ENCODE measurements at regions not wholly inside any gene's neighbourhood (a gene's known extent, or its start where the extent isn't known, plus 50 kb on each side); places are given as distances from the start of the nearest gene placed in this dataset.

DNA sequence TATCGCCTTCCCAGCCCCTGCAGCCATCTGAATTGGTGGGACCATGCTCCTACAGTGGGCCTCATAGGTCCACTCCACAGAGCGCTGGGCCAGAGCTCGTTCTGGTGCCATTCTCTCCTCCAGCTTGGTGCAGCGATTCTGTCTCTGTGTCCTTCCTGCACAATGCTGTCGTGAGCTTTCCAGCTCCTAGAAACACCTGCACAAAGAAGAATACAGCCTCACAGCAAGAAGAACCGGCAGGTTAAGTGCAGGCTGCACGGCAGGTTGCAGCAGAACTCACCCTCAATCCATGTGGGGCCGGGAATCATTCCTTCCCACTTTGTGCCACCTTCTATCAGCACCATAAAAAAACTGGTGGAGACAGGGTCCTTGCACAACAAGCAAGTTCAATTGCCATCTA, 101.2 kb upstream of the ENPP6 start:
- H3K4me3 ChIP-seq (ENCODE audit: low read length in 2 of 2) = no peak overlapping the region
- H3K27ac ChIP-seq (ENCODE audit: low read length) = no peak overlapping the region
- no peaks in the 10 kb centered on the region for H3K36me3 ChIP-seq (ENCODE audit: control insufficient read depth in 2 of 2, insufficient read depth in 2 of 2, low read length in 2 of 2)
- H3K9ac ChIP-seq (ENCODE audit: low read length in 2 of 2) = no peak overlapping the region
- H3K27me3 ChIP-seq (ENCODE audit: control insufficient read depth in 1 of 2, insufficient read depth in 2 of 2, low read length in 2 of 2) = no peaks in the 10 kb centered on the region
- peaks cover 4% of the 10 kb centered on the region for H3K4me1 ChIP-seq (ENCODE audit: control insufficient read depth, insufficient read depth, low read length)
- no peaks in the 10 kb centered on the region for H3K9me3 ChIP-seq (ENCODE audit: control insufficient read depth in 2 of 2, low read length in 2 of 2)

DNA sequence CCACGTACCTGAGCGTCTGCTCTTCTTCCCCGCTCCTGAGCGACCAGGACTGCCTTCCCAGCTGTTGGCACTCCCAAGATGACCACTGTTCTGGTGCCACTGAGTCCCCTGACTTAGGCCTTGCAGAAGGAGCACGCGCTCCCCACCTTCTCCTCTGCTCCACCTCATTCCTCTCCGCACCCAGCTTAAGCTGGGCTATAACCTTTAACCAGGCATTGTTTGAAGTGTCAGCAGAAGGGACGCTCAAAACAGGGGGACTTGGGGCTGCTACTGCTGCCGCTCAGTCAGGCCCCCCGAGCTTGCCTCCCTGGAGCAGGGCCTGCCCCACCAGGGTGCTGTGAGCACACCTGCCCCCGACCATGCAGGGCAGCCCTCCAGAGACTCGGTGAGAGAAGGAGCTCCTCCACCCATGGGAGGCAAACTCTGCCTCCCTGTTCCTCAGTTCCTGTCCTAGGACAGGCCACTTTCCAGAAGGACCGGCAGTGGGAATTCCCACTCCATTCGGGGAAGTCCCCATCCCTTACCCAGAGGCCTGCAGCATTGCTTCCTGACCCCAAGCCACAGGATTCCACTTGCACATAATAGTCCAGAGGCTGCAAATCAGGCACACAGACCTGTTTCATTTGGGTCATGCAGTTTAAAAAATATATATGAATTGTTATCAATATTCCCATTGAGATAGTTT, 99.7 kb upstream of the ENPP6 start:
- H3K9me3 ChIP-seq (ENCODE audit: control insufficient read depth in 2 of 2, low read length in 2 of 2) = no peaks in the 10 kb centered on the region
- no peaks in the 10 kb centered on the region for H3K27me3 ChIP-seq (ENCODE audit: control insufficient read depth in 1 of 2, insufficient read depth in 2 of 2, low read length in 2 of 2)
- H3K9ac ChIP-seq (ENCODE audit: low read length in 2 of 2) = no peak overlapping the region
- H3K4me3 ChIP-seq (ENCODE audit: low read length in 2 of 2) = no peak overlapping the region
- H3K36me3 ChIP-seq (ENCODE audit: control insufficient read depth in 2 of 2, insufficient read depth in 2 of 2, low read length in 2 of 2) = no peaks in the 10 kb centered on the region
- H3K27ac ChIP-seq (ENCODE audit: low read length) = no peak overlapping the region
- H3K4me1 ChIP-seq (ENCODE audit: control insufficient read depth, insufficient read depth, low read length) = peaks cover 4% of the 10 kb centered on the region

DNA sequence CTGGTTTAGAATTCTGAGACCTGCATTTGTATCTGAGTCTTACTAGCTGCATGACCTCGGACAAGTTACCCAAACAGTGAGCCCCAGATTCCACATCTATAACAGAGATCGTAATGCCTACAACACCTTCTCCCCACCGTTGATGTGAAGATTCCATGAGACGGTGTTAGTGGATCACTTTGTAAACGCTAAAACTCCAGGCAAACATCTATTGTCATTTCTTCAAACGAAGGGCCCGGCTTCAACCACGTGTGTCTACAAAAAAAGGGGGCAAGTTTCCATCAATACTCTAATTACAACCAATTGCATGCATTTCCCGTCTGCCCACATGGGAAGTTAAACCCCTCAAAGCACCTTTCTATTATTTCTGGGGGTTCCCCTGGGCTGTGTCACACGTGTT, 99.1 kb upstream of the ENPP6 start:
- Histone ChIP-seq H3K27ac (ENCODE audit: low read length) (no peak overlapping the region), H3K36me3 (ENCODE audit: control insufficient read depth in 2 of 2, insufficient read depth in 2 of 2, low read length in 2 of 2) (no peaks in the 10 kb centered on the region)

DNA sequence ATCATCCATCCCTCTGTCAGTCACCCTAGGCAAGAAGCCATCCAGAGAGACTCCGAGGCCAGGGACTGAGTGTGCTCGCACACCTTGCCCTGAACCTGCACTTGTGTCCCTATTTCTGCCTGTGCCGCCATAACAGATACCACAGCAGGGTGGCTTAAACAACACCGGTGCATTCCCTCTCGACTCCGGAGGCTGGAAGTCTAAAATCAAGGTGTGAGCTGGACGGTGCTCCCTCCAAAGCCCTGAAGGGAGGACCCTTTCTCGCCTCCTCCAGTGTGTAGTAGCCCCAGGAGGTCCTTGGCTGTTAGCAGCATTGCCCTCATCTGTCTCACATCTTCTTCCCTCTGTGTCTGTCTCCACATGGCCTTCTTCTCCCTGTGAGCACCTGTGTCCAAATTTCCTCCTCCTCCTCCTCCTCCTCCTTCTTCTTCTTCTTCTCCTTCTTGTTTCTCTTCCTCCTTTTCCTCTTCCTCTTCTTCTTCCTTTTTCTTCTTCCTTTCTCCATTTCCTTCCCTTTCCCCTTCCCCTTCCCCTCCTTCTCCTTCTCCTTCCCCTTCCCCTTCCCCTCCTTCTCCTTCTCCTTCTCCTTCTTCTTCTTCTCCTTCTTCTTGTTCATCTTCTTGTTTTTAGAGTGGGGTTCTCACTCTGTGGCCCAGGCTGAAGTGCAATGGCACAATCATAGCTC, 98.1 kb upstream of the ENPP6 start:
- Histone ChIP-seq H3K9me3 (ENCODE audit: control insufficient read depth in 2 of 2, low read length in 2 of 2) (no peaks in the 10 kb centered on the region), H3K27me3 (ENCODE audit: control insufficient read depth in 1 of 2, insufficient read depth in 2 of 2, low read length in 2 of 2) (no peaks in the 10 kb centered on the region), H3K27ac (ENCODE audit: low read length) (no peak overlapping the region), H3K4me1 (ENCODE audit: control insufficient read depth, insufficient read depth, low read length) (peaks cover 8% of the 10 kb centered on the region), H3K9ac (ENCODE audit: low read length in 2 of 2) (no peak overlapping the region), H3K4me3 (ENCODE audit: low read length in 2 of 2) (no peak overlapping the region), H3K36me3 (ENCODE audit: control insufficient read depth in 2 of 2, insufficient read depth in 2 of 2, low read length in 2 of 2) (no peaks in the 10 kb centered on the region)

More for the DNA sequence above, 99.1 kb upstream of the ENPP6 start:
- H3K4me3 ChIP-seq (ENCODE audit: low read length in 2 of 2) = no peak overlapping the region
- peaks cover 4% of the 10 kb centered on the region for H3K4me1 ChIP-seq (ENCODE audit: control insufficient read depth, insufficient read depth, low read length)
- H3K9me3 ChIP-seq (ENCODE audit: control insufficient read depth in 2 of 2, low read length in 2 of 2) = no peaks in the 10 kb centered on the region
- H3K9ac ChIP-seq (ENCODE audit: low read length in 2 of 2) = no peak overlapping the region
- H3K27me3 ChIP-seq (ENCODE audit: control insufficient read depth in 1 of 2, insufficient read depth in 2 of 2, low read length in 2 of 2) = no peaks in the 10 kb centered on the region

DNA sequence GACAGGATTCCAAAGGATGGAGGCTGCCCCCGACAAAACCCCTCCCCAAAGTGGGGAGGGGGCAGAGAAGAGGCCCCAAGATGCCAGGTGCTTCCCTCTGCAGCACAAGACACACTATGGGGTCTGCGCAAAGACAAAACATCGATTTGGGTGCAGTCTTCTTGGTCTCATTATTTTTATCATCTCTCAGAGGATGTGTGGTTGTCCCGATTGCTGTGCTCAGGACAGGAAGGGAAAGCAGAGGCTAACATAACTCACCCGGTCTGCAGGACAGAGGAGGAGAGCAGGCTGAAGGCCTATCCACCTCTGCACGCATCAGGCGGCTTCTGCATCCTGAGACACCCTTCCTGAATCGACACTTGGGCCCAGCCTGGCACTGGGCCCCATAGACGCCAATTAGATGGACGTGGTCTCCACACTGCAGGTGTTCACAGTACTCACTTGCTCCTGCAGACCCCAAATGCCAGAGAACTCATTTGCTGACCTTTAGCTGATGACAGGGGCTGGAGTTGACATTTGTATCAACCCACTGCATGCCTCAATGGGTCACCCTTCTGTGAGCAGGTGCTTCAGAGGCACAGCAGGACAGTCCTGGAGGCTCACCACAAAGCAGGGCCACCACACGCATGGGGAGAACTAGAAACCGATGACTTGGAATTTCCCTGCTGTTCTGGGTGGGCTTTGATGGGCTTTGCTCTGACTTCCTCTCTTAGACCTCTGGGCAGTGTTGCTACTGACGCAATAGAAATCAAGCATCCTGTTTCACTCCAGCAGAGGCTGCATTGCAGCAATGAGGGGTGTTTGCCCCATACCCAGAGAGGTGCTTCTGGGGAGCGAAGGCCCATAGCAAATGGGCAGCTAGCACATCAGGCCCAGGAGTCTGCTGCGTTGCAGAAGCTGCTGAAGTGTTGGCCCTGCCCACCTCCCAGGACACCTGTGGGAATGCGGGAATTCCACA, 96.3 kb upstream of the ENPP6 start:
- Histone ChIP-seq H3K27me3 (ENCODE audit: control insufficient read depth in 1 of 2, insufficient read depth in 2 of 2, low read length in 2 of 2) (no peaks in the 10 kb centered on the region), H3K4me3 (ENCODE audit: low read length in 2 of 2) (no peak overlapping the region), H3K36me3 (ENCODE audit: control insufficient read depth in 2 of 2, insufficient read depth in 2 of 2, low read length in 2 of 2) (no peaks in the 10 kb centered on the region), H3K9me3 (ENCODE audit: control insufficient read depth in 2 of 2, low read length in 2 of 2) (no peaks in the 10 kb centered on the region), H3K9ac (ENCODE audit: low read length in 2 of 2) (no peak overlapping the region), H3K4me1 (ENCODE audit: control insufficient read depth, insufficient read depth, low read length) (peaks cover 4% of the 10 kb centered on the region), H3K27ac (ENCODE audit: low read length) (no peak overlapping the region)

DNA sequence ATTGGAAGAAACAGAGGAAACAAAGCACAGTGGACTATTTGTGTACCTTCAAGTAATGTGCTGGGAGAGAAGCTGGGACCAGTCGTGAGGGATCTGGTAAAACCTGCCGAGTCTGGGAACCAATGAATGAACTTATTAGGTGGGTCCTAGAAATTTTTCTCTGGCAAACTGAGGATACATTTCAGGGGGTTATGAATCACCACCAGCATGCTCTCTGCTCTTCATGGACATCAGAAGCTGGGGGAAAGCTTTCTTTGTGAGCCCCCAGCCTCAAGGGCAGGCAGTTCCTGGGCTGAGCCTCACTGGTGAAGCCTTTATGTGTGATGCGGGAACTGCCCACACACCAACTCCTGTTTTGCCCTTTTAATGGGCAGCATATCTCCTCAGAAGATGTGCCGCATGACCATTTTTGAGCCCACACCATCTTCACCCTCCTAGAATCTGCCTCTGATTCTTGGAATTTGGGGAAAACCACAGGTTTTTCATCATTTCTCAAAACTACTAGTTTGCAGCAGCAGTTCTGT, 95.4 kb upstream of the ENPP6 start:
- Histone ChIP-seq H3K9me3 (ENCODE audit: control insufficient read depth in 2 of 2, low read length in 2 of 2) (no peaks in the 10 kb centered on the region), H3K9ac (ENCODE audit: low read length in 2 of 2) (no peak overlapping the region), H3K4me3 (ENCODE audit: low read length in 2 of 2) (no peak overlapping the region), H3K36me3 (ENCODE audit: control insufficient read depth in 2 of 2, insufficient read depth in 2 of 2, low read length in 2 of 2) (no peaks in the 10 kb centered on the region), H3K27me3 (ENCODE audit: control insufficient read depth in 1 of 2, insufficient read depth in 2 of 2, low read length in 2 of 2) (no peaks in the 10 kb centered on the region), H3K4me1 (ENCODE audit: control insufficient read depth, insufficient read depth, low read length) (peaks cover 4% of the 10 kb centered on the region), H3K27ac (ENCODE audit: low read length) (no peak overlapping the region)

DNA sequence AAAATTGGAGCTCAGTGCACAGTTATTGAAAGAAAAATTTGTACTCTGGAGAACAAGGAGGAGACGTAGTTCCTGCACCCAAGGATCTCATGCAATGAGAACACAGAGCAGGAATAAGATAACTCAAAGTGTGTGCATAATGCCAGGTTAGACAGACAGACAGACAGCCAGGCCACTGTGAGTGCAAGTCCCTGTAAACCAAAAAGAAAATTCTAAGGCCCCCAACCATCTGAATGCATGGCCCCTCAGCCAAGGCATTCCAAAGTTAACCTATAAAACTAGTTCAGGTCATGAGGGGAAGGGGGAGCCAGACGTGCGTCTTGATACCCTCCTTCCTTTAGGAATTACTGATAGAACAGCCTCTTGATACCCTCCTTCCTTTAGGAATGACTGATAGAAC, 94.5 kb upstream of the ENPP6 start:
- H3K4me3 ChIP-seq (ENCODE audit: low read length in 2 of 2) = no peak overlapping the region
- H3K9me3 ChIP-seq (ENCODE audit: control insufficient read depth in 2 of 2, low read length in 2 of 2) = no peaks in the 10 kb centered on the region
- H3K9ac ChIP-seq (ENCODE audit: low read length in 2 of 2) = no peak overlapping the region
- H3K27ac ChIP-seq (ENCODE audit: low read length) = no peak overlapping the region
- no peaks in the 10 kb centered on the region for H3K36me3 ChIP-seq (ENCODE audit: control insufficient read depth in 2 of 2, insufficient read depth in 2 of 2, low read length in 2 of 2)
- H3K27me3 ChIP-seq (ENCODE audit: control insufficient read depth in 1 of 2, insufficient read depth in 2 of 2, low read length in 2 of 2) = no peaks in the 10 kb centered on the region
- H3K4me1 ChIP-seq (ENCODE audit: control insufficient read depth, insufficient read depth, low read length) = peaks cover 4% of the 10 kb centered on the region

DNA sequence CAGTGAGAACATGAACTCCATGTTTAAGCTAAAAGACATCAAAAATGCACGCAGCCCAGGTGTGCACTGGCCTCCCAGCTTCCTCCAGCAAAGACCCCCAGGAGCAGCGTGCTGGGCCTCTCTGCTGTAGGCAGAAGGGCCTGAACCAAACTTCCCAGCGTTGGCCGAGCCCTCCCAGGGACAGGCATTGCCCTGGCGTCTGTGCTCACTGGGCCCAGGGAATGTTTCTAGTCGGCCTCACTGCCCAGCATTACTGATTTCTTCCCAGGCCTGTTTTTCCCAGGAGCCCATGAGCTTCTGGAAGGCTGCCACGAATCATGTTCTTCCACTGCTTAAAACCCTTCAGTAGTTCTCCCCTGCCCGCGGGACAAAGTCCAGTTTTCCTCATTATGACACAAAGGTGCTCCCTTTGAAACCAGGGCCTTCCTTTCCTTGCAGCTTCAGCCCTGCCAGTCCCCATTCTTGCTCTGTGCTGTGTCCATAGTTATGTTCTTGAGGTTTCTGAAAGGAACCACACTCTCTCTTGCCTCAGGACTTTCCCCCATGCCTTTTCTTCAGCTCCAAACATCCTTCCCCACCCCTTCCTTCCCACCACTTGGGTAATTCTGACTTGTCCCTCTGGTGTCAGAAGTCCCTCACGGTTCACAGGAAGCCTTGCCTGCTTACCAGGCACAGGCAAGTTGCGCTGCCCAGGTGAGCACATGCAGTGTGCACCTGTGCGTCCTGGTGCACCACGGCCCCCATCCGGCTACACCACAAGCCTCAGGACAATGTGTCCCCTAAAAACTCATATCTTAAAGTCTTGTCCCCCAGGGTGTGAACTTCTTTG, 93.4 kb upstream of the ENPP6 start:
- Histone ChIP-seq H3K9me3 (ENCODE audit: control insufficient read depth in 2 of 2, low read length in 2 of 2) (no peaks in the 10 kb centered on the region), H3K4me3 (ENCODE audit: low read length in 2 of 2) (no peak overlapping the region), H3K36me3 (ENCODE audit: control insufficient read depth in 2 of 2, insufficient read depth in 2 of 2, low read length in 2 of 2) (no peaks in the 10 kb centered on the region), H3K27ac (ENCODE audit: low read length) (no peak overlapping the region), H3K9ac (ENCODE audit: low read length in 2 of 2) (no peak overlapping the region), H3K4me1 (ENCODE audit: control insufficient read depth, insufficient read depth, low read length) (peaks cover 4% of the 10 kb centered on the region), H3K27me3 (ENCODE audit: control insufficient read depth in 1 of 2, insufficient read depth in 2 of 2, low read length in 2 of 2) (no peaks in the 10 kb centered on the region)

DNA sequence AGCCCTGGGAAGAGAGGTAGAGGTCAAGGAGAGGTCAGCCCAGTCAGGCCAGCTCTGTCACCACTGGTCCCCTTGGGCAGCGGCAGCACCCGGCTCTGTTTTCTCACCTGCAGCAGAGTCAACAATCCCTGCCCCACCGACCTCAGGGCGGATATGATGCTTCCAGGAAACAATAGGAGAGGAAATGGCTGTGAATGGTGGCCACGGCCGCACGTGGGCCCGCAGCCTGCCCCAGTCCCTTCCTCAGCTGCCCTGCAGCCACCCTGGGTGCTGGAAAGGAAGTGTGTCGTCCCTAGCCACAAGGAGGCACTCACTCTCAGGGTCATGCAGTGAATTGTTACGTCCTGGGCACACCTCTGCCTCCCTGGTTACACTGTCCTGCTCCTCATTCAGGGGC, 92.5 kb upstream of the ENPP6 start:
- no peaks in the 10 kb centered on the region for H3K27me3 ChIP-seq (ENCODE audit: control insufficient read depth in 1 of 2, insufficient read depth in 2 of 2, low read length in 2 of 2)
- no peaks in the 10 kb centered on the region for H3K9me3 ChIP-seq (ENCODE audit: control insufficient read depth in 2 of 2, low read length in 2 of 2)
- no peak overlapping the region for H3K4me3 ChIP-seq (ENCODE audit: low read length in 2 of 2)
- no peaks in the 10 kb centered on the region for H3K36me3 ChIP-seq (ENCODE audit: control insufficient read depth in 2 of 2, insufficient read depth in 2 of 2, low read length in 2 of 2)
- H3K9ac ChIP-seq (ENCODE audit: low read length in 2 of 2) = no peak overlapping the region
- H3K27ac ChIP-seq (ENCODE audit: low read length) = no peak overlapping the region
- peaks cover 4% of the 10 kb centered on the region for H3K4me1 ChIP-seq (ENCODE audit: control insufficient read depth, insufficient read depth, low read length)

Measured in stomach smooth muscle (tissue), 2 donors.